ENCODE measurements at regions not wholly inside any gene's neighbourhood (a gene's known extent, or its start where the extent isn't known, plus 50 kb on each side); places are given as distances from the start of the nearest gene placed in this dataset.

DNA sequence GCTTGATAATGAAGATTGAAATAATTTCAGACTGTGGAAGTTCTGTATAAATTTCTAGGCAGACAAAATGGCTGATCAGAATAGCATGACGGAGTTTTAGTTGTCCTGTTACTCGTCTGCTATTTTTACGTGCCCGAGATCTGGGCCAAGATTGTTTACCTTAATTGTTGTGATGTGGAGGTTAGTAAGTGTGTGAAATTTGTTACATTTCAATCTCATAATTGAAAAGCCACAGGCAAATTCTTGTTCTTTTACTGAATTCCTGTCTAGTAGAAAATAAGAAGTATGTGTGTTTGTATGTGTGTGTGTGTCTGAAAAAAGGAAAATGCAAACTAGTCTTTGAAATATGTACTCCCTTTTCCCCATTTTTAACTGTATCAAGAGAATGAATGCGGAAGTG is 115.2 kb downstream of the UTRN start:
- Histone ChIP-seq H3K27ac (peak overlapping the region in 1 of 4 donors; percentile 36), H3K27me3 (no peaks in the 10 kb centered on the region), H3K4me1 (peaks cover 0 to 38% (median 0%) of the 10 kb centered on the region in 3 donors), H3K36me3 (no peaks in the 10 kb centered on the region), H3K4me3 (no peak overlapping the region), H3K9me3 (peaks cover 0 to 9% (median 0%) of the 10 kb centered on the region in 3 donors)
- ATAC-seq = no peak
- WGBS, 2 donors (ENCODE audit: low coverage in 1 of 2) = 54 to 68% methylated on average over 4 to 5 of the region's 5 CpGs
- no peak for TF ChIP-seq EP300 (IDR thresholded peaks at IDR 0.05)
- no peak for TF ChIP-seq POLR2A (IDR thresholded peaks at IDR 0.05)
- TF ChIP-seq POLR2AphosphoS5 (IDR thresholded peaks at IDR 0.05) = no peak
- TF ChIP-seq, protein P1, sequence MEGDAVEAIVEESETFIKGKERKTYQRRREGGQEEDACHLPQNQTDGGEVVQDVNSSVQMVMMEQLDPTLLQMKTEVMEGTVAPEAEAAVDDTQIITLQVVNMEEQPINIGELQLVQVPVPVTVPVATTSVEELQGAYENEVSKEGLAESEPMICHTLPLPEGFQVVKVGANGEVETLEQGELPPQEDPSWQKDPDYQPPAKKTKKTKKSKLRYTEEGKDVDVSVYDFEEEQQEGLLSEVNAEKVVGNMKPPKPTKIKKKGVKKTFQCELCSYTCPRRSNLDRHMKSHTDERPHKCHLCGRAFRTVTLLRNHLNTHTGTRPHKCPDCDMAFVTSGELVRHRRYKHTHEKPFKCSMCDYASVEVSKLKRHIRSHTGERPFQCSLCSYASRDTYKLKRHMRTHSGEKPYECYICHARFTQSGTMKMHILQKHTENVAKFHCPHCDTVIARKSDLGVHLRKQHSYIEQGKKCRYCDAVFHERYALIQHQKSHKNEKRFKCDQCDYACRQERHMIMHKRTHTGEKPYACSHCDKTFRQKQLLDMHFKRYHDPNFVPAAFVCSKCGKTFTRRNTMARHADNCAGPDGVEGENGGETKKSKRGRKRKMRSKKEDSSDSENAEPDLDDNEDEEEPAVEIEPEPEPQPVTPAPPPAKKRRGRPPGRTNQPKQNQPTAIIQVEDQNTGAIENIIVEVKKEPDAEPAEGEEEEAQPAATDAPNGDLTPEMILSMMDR (IDR thresholded peaks at IDR 0.05) = no peak

DNA sequence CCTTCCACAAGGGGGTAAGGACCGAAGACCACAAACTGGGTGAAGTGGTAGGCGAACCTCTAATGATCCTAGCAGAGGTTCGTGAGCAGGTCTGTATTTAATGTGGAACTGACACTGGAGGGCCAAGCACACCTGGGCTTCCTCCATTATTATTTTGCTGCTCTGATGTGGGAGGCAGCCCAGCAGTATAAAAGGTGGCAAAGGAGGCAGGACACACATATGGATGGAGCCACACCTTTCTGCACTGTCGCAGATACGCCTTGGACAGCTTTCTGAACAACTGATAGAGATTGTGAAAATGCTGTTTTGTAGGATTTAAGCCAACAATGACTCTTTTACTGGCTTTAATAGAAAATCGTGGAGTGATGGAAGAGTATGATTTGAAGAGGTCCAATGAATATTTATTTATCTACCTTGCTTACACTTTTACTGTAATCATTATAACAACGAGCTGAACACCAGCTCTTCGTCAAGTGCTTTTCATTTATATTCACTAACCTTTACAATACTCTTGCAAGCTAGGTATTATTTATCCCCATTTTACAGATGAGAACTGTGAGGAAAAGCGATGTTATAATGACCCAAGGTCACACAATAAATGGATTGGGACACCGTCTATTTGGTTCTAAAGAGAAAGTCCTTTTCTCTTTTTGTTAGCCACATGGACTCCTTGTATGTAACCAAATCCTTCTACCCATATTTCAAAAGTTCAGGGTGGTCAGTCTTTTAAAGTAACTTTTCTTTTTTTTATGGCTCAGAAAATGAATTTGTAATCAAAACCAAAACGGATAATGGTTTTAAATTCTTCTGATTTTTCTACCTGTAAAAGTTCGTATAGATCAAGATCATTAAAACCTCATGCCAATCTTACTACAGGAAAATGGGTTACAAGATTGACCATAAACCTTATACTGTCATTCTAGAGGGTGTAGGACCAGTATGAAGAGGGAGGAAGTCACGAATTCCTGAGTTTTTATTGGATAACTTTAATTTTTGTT is 116.9 kb downstream of the UTRN start:
- no peaks in the 10 kb centered on the region for H3K27me3 ChIP-seq
- TF ChIP-seq, protein P1 (IDR thresholded peaks at IDR 0.05) = no peak
- no peak for TF ChIP-seq EP300 (IDR thresholded peaks at IDR 0.05)
- no peak for TF ChIP-seq POLR2AphosphoS5 (IDR thresholded peaks at IDR 0.05)
- no peak for TF ChIP-seq POLR2A (IDR thresholded peaks at IDR 0.05)
- H3K9me3 ChIP-seq = peaks cover 0 to 9% (median 0%) of the 10 kb centered on the region in 3 donors
- no peak overlapping the region for H3K27ac ChIP-seq
- no peak for ATAC-seq
- H3K36me3 ChIP-seq = no peaks in the 10 kb centered on the region
- 92% methylated on average over 9 to 13 of the region's 13 CpGs for WGBS, 2 donors (ENCODE audit: low coverage in 1 of 2)
- H3K4me1 ChIP-seq = peaks cover 0 to 49% (median 0%) of the 10 kb centered on the region in 3 donors
- H3K4me3 ChIP-seq = no peak overlapping the region

DNA sequence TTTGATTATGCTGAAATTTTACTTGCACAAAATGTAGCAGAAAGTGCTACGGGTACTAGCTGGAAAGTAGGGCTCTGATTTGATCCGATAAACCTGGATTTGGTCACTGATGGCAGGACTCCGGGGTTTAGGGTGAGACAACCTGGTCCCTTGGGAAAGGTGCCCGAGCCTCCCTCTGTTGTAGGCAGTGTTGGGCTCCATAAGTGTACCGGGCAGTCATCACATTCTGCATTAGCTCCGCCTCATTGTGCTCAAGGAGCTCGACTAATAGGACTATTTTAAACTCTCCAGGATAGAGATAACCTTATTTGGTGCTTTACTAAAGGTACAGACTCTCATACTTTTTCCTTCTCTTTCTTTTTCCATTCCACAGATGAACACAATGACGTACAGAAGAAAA is 117.6 kb downstream of the UTRN start:
- H3K36me3 ChIP-seq = no peaks in the 10 kb centered on the region
- peaks cover 0 to 7% (median 0%) of the 10 kb centered on the region in 3 donors for H3K9me3 ChIP-seq
- 86 to 95% methylated on average over 7 to 8 of the region's 8 CpGs for WGBS, 2 donors (ENCODE audit: low coverage in 1 of 2)
- no peak for ATAC-seq
- no peak overlapping the region for H3K27ac ChIP-seq
- H3K4me1 ChIP-seq = peaks cover 0 to 52% (median 0%) of the 10 kb centered on the region in 3 donors
- no peaks in the 10 kb centered on the region for H3K27me3 ChIP-seq
- TF ChIP-seq POLR2A (IDR thresholded peaks at IDR 0.05) (no peak), POLR2AphosphoS5 (IDR thresholded peaks at IDR 0.05) (no peak), EP300 (IDR thresholded peaks at IDR 0.05) (no peak)
- TF ChIP-seq, protein P1 (IDR thresholded peaks at IDR 0.05) = no peak
- H3K4me3 ChIP-seq = no peak overlapping the region

DNA sequence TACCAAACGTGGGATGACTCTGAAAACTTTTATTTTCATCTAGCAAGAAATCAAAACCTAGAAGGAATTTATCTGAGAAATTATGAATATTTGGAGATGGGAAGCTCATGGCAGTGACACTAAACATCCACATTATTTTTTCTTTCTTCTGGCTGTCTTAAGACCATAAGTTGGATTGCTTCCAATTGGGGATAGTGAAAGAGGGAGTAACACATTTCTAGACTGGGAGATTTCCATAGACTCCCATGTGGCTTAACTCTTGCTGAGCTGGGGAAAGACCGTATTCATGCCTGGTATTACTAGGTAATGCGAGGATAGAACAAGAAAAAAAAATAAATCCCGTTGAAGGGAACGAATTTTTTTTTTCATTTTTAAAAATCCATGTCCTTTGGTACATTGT is 120.0 kb downstream of the UTRN start:
- no peak for TF ChIP-seq POLR2A (IDR thresholded peaks at IDR 0.05)
- TF ChIP-seq POLR2AphosphoS5 (IDR thresholded peaks at IDR 0.05) = no peak
- TF ChIP-seq, protein P1 (IDR thresholded peaks at IDR 0.05) = no peak
- no peak for TF ChIP-seq EP300 (IDR thresholded peaks at IDR 0.05)
- ATAC-seq = no peak
- WGBS, 2 donors (ENCODE audit: low coverage in 1 of 2) = 39 to 63% methylated on average over 5 of the region's 5 CpGs

More for the DNA sequence above, 120.0 kb downstream of the UTRN start:
- Histone ChIP-seq H3K9me3 (no peaks in the 10 kb centered on the region), H3K4me3 (no peak overlapping the region), H3K27me3 (no peaks in the 10 kb centered on the region), H3K36me3 (no peaks in the 10 kb centered on the region), H3K27ac (no peak overlapping the region), H3K4me1 (peaks cover 0 to 56% (median 5%) of the 10 kb centered on the region in 3 donors)

All from gastroesophageal sphincter (tissue), 4 donors.